RWPE1 (cell line): ENCODE measurements at regions not wholly inside any gene's neighbourhood (a gene's known extent, or its start where the extent isn't known, plus 50 kb on each side); places are given as distances from the start of the nearest gene placed in this dataset.

Experiments
- CTCF ChIA-PET: fragments of 350-600 bp; sonication (Branson Sonifier 250); formaldehyde crosslinking; extraction: SDS; loops from one replicate; lab custom pipeline; 2021; lab: Yijun Ruan, JAX
- POLR2A ChIA-PET: fragments of 400-600 bp; formaldehyde crosslinking; extraction: SDS; loops from one replicate; lab custom pipeline; 2020; ENCODE audit warnings: antibody characterized with exemption; ENCODE audit not compliant: low non-redundant PET; lab: Yijun Ruan, JAX
- DNase-seq: peaks from one replicate; pipeline ENCODE4 v3.0.0; 2012; ENCODE audit warnings: low spot score
- H3K27ac ChIP-seq: fragments of 450-650 bp; 2 replicates; pipeline ENCODE4 v1.5.1; 2017
- CTCF ChIP-seq: fragments of 450-650 bp; conservative IDR thresholded peaks from 2 replicates; pipeline ENCODE4 v1.5.1; 2017; ENCODE audit warnings: low read depth, mild to moderate bottlenecking

GRCh38 chr18:57294547-57294946 is 57.8 kb upstream of the ST8SIA3 start:
- CTCF ChIA-PET: no interaction called here
- POLR2A ChIA-PET: no interaction called here
- DNase-seq: no peak

GRCh38 chr18:57296336-57296735 is 56.0 kb upstream of the ST8SIA3 start:
- no peak for DNase-seq
- POLR2A ChIA-PET: no interaction called here
- CTCF ChIA-PET: no interaction called here
- H3K27ac ChIP-seq: no peak overlapping the region
- TF ChIP-seq CTCF: no peak

More at GRCh38 chr18:57294547-57294946, 57.8 kb upstream of the ST8SIA3 start:
- TF ChIP-seq CTCF: no peak
- no peak overlapping the region for H3K27ac ChIP-seq

GRCh38 chr18:57297306-57297705 is 55.1 kb upstream of the ST8SIA3 start:
- TF ChIP-seq CTCF: no peak
- CTCF ChIA-PET: no interaction called here
- no peak overlapping the region for H3K27ac ChIP-seq
- DNase-seq: no peak
- POLR2A ChIA-PET: no interaction called here

GRCh38 chr18:57299931-57300330 is 52.4 kb upstream of the ST8SIA3 start:
- H3K27ac ChIP-seq: no peak overlapping the region
- TF ChIP-seq CTCF: no peak
- ChIA-PET CTCF (no interaction called here), POLR2A (no interaction called here)
- no peak for DNase-seq

GRCh38 chr18:57301573-57302559 is 50.5 kb upstream of the ST8SIA3 start:
- POLR2A ChIA-PET: no interaction called here

More at GRCh38 chr18:57301573-57302559, 50.5 kb upstream of the ST8SIA3 start:
- no peak for TF ChIP-seq CTCF
- no peak for DNase-seq
- CTCF ChIA-PET: no interaction called here
- no peak overlapping the region for H3K27ac ChIP-seq
